Mammary epithelial cell (primary cell): ENCODE measurements at regions not wholly inside any gene's neighbourhood (a gene's known extent, or its start where the extent isn't known, plus 50 kb on each side); places are given as distances from the start of the nearest gene placed in this dataset.

ENCODE experiments used
- EZH2 ChIP-seq: IDR thresholded peaks from 2 replicates; pipeline ENCODE4 v1.6.1; 2012; ENCODE audit warnings: low read length, inconsistent platforms, borderline replicate concordance
- TF ChIP-seq, protein P1 (sequence below), 2 donors: IDR thresholded peaks in 1 of 2; conservative IDR thresholded peaks in 1 of 2; 2 replicates each; pipeline ENCODE4 v1.5.1; 2011 to 2012; ENCODE audit warnings: inconsistent platforms in 2 of 2, low read length in 2 of 2, mild to moderate bottlenecking in 2 of 2, control low read depth in 1 of 2, low read depth in 1 of 2; ENCODE audit not compliant: insufficient read depth in 1 of 2; ENCODE audit errors: extremely low read depth in 1 of 2

DNA sequence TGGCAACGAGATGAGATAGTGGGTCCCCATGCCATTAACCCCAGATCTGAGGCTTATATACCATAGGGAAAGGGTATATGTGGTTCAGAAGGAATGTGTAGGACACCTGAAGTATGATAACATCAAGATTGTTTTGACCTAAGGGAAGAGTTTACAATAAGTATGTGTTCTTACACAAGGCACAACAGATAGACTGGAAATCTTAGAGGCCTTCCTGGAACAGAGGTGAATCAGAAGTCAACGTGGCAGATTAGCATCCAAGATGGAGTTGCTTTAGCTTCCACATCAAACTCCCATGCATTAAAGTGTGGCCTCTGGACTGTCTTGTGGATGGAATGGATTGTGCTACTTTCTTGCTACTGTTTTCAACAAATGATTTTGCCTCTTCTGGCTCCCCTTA, 116.6 kb upstream of the NT5C1B start:
- TF ChIP-seq, protein P1, sequence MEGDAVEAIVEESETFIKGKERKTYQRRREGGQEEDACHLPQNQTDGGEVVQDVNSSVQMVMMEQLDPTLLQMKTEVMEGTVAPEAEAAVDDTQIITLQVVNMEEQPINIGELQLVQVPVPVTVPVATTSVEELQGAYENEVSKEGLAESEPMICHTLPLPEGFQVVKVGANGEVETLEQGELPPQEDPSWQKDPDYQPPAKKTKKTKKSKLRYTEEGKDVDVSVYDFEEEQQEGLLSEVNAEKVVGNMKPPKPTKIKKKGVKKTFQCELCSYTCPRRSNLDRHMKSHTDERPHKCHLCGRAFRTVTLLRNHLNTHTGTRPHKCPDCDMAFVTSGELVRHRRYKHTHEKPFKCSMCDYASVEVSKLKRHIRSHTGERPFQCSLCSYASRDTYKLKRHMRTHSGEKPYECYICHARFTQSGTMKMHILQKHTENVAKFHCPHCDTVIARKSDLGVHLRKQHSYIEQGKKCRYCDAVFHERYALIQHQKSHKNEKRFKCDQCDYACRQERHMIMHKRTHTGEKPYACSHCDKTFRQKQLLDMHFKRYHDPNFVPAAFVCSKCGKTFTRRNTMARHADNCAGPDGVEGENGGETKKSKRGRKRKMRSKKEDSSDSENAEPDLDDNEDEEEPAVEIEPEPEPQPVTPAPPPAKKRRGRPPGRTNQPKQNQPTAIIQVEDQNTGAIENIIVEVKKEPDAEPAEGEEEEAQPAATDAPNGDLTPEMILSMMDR (conservative IDR thresholded peaks at IDR 0.05 in 1 of 2, IDR thresholded peaks at IDR 0.05 in 1 of 2; ENCODE audit: extremely low read depth in 1 of 2, insufficient read depth in 1 of 2, low read depth in 1 of 2, low read length in 2 of 2) = no peak
- no peak for TF ChIP-seq EZH2
